Esophagus muscularis mucosa (tissue), 4 donors: ENCODE measurements at regions not wholly inside any gene's neighbourhood (a gene's known extent, or its start where the extent isn't known, plus 50 kb on each side); places are given as distances from the start of the nearest gene placed in this dataset.

Experiments
- DNase-seq: peaks from one replicate; pipeline ENCODE4 v3.0.0-alpha.2; 2017; ENCODE audit errors: extremely low spot score
- H3K27ac ChIP-seq, 4 donors: fragments of 200-600 bp; sonication (generic); replicated peaks in 1 of 4; 1 replicate in 3 of 4; 2 replicates in 1 of 4; pipeline ENCODE4 v1.5.1; 2016 to 2019; ENCODE audit warnings: mild to moderate bottlenecking in 1 of 4
- H3K27me3 ChIP-seq, 4 donors: fragments of 200-600 bp; sonication (generic); one replicate each; pipeline versions ENCODE4 v1.5.1 to v1.6.0; 2016 to 2019
- H3K36me3 ChIP-seq, 4 donors: fragments of 200-600 bp; sonication (generic); one replicate each; pipeline ENCODE4 v1.5.1; 2016 to 2019
- H3K4me1 ChIP-seq, 4 donors: fragments of 200-600 bp; sonication (generic); one replicate each; pipeline ENCODE4 v1.5.1; 2016 to 2019
- H3K4me3 ChIP-seq, 4 donors: fragments of 200-600 bp; sonication (generic); 1 replicate in 2 of 4; 2 replicates in 2 of 4; pipeline ENCODE4 v1.5.1; 2016 to 2019; ENCODE audit warnings: mild to moderate bottlenecking in 4 of 4, moderate library complexity in 1 of 4
- H3K9me3 ChIP-seq, 4 donors: fragments of 200-600 bp; sonication (generic); 1 replicate in 3 of 4; 2 replicates in 1 of 4; pipeline ENCODE4 v1.5.1; 2016 to 2019
- EP300 ChIP-seq: sonication (generic); formaldehyde crosslinking; IDR thresholded peaks from one replicate; pipeline ENCODE4 v1.6.1; 2017; ENCODE audit warnings: antibody characterized with exemption
- POLR2A ChIP-seq: fragments of 450-650 bp; IDR thresholded peaks from one replicate; pipeline ENCODE4 v1.6.1; 2017; ENCODE audit warnings: antibody characterized with exemption, moderate library complexity, mild to moderate bottlenecking, low read depth
- POLR2AphosphoS5 ChIP-seq, 2 donors: sonication (generic); formaldehyde crosslinking; IDR thresholded peaks; one replicate each; pipeline ENCODE4 v1.6.1; 2017; ENCODE audit warnings: antibody characterized with exemption in 2 of 2
- WGBS: methylation state at CpG from one replicate; pipeline ENCODE4 v1.1.5; 2018; 5-methylcytosine and 5-hydroxymethylcytosine counted together
- intact Hi-C: fragments of 100-400 bp; cut with DNase I; formaldehyde crosslinking; loops from one replicate; pipeline ENCODE4 v1.15.1; 2023
- TF ChIP-seq, protein P1 (sequence below), 3 experiments: fragments of 200-600 bp in 2 of 3; fragments of 450-650 bp in 1 of 3; sonication (generic) in 2 of 3; IDR thresholded peaks; one replicate each; pipeline ENCODE4 v1.5.1; 2017 to 2019; ENCODE audit warnings: antibody characterized with exemption in 3 of 3, mild to moderate bottlenecking in 2 of 3, moderate library complexity in 1 of 3

DNA sequence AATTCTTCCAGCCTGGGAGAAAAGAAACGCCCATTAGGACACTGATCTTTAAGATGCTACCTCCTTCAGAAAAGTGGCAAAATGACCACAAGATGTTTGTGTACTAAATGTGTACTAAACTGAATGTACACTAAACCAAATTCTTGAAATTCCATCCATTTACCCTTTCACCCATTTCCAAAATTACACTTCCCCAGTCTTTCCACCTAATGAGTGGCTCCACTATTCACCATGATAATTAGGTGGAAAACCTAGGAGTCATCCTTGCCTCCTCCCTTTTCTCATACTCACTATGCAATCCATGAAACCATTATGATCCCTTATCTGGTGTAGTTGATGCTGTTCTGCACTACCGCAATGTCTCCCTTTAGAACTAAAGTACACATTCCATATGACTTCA is 452.1 kb upstream of the THBS1 start:
- WGBS: 92% methylated on average over 2 of the region's 2 CpGs
- intact Hi-C loops: loop anchor here (5.0 kb wide), 1 partner anchor 449 kb away; no protein-coding TSS in a partner anchor
- peaks cover 21 to 71% (median 58%) of the 10 kb centered on the region in 4 donors for H3K4me1 ChIP-seq

DNA sequence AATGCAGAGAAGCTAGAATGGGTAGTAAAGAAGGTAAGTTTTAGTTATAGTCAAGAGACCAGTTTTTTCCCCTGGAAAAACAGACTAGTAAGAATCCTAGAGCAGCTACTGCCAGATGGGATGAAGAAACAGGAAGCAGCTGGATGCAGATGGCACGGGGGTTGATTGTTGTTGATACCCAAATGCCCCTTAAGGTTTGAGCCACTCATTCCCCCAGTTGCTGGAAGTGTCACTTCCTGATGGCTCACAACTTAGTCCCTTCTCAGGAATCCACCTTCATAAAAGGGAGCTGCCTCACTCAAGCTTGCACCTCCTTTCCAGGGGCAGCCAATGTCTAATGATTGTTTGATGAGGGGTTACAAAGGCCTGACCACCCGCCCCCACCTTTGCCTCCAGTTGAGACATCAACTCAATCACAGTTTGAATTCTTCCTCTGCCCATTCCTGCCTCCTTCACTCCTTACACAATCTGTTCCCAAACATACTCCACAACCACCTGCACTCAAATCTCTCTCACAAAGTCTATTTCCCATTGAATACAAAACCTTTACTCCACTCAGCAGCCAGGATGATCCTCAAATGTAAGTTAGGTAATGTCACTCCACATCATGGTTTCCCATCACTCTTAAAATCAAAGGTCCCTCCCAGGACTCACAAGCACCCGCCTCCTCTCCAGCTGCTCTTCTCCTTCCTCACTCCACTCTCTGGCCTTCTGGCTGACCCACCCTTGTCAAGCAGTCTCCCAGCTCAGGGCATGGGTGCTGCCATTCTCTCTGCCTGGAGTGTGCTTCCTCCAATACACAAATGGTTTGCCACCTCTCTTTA is 450.1 kb upstream of the THBS1 start:
- peak overlapping the region; percentile 68 to 82 (median 75) for H3K27ac ChIP-seq
- no peak overlapping the region for H3K4me3 ChIP-seq
- no peaks in the 10 kb centered on the region for H3K36me3 ChIP-seq
- intact Hi-C loops: loop anchor here (5.0 to 10.0 kb wide), 2 partner anchors 37 to 46 kb away; no protein-coding TSS in a partner anchor
- TF ChIP-seq EP300 (no peak), POLR2A (no peak), POLR2AphosphoS5 (IDR thresholded peaks at IDR 0.05) (no peak)
- TF ChIP-seq, protein P1, sequence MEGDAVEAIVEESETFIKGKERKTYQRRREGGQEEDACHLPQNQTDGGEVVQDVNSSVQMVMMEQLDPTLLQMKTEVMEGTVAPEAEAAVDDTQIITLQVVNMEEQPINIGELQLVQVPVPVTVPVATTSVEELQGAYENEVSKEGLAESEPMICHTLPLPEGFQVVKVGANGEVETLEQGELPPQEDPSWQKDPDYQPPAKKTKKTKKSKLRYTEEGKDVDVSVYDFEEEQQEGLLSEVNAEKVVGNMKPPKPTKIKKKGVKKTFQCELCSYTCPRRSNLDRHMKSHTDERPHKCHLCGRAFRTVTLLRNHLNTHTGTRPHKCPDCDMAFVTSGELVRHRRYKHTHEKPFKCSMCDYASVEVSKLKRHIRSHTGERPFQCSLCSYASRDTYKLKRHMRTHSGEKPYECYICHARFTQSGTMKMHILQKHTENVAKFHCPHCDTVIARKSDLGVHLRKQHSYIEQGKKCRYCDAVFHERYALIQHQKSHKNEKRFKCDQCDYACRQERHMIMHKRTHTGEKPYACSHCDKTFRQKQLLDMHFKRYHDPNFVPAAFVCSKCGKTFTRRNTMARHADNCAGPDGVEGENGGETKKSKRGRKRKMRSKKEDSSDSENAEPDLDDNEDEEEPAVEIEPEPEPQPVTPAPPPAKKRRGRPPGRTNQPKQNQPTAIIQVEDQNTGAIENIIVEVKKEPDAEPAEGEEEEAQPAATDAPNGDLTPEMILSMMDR (IDR thresholded peaks at IDR 0.05): no peak
- H3K9me3 ChIP-seq: no peaks in the 10 kb centered on the region
- no peaks in the 10 kb centered on the region for H3K27me3 ChIP-seq
- DNase-seq: no peak
- WGBS: 81% methylated on average over 3 of the region's 3 CpGs
- peaks cover 21 to 61% (median 46%) of the 10 kb centered on the region in 4 donors for H3K4me1 ChIP-seq

More for the DNA sequence above, 452.1 kb upstream of the THBS1 start:
- Histone ChIP-seq H3K27ac (peak overlapping the region; percentile 47 to 76 (median 68)), H3K27me3 (no peaks in the 10 kb centered on the region), H3K4me3 (no peak overlapping the region), H3K36me3 (no peaks in the 10 kb centered on the region), H3K9me3 (no peaks in the 10 kb centered on the region)
- DNase-seq: no peak
- TF ChIP-seq EP300 (no peak), POLR2AphosphoS5 (IDR thresholded peaks at IDR 0.05) (no peak), POLR2A (no peak)
- TF ChIP-seq, protein P1 (IDR thresholded peaks at IDR 0.05): no peak

DNA sequence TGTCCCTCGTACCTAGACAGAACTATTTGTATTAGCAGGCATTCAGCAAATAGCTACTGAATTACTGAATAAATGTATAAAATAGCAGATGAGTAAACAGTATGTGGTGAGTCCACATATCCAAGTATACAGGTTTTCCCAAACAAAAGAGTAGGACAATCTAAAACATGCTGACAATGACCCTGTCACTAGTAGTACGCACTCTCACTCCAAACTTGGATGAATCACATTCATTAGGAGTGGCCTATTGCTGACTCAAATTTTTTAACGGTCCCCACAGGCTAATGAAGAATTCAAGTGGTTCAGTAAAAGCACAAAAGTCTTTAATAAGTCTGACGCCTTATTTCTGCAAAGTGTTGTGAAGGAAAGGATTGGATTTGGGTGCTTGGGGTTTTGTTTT is 449.3 kb upstream of the THBS1 start:
- H3K36me3 ChIP-seq: no peaks in the 10 kb centered on the region
- 64% methylated on average over 4 of the region's 4 CpGs for WGBS
- TF ChIP-seq POLR2AphosphoS5 (IDR thresholded peaks at IDR 0.05) (no peak), EP300 (no peak), POLR2A (no peak)
- TF ChIP-seq, protein P1 (IDR thresholded peaks at IDR 0.05): no peak
- peaks cover 21 to 61% (median 45%) of the 10 kb centered on the region in 4 donors for H3K4me1 ChIP-seq
- H3K27me3 ChIP-seq: no peaks in the 10 kb centered on the region
- no peaks in the 10 kb centered on the region for H3K9me3 ChIP-seq
- peak overlapping the region; percentile 68 to 82 (median 75) for H3K27ac ChIP-seq
- no peak overlapping the region for H3K4me3 ChIP-seq
- no peak for DNase-seq
- intact Hi-C loops: loop anchor here (5.0 to 10.0 kb wide), 2 partner anchors 36 to 47 kb away; no protein-coding TSS in a partner anchor

DNA sequence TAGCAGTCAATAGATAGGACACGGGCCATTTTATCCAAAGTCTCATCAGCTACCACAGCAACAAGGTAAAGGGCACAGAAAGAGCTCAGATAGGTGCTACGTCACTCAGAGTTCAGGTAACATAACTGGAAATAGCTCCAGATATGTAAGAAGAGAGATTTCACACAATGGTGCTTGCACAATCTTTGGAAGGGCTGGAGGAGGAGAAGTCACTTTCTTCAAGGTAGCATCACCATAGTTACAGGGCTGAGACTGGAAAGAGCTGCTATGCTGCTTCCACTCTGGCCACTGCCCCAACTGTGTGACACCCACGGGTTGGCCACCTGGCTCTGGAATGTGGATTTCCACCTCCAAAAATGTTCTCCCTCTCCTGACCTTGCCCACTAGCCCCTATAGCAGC is 448.8 kb upstream of the THBS1 start:
- 82% methylated on average over 3 of the region's 3 CpGs for WGBS

More for the DNA sequence above, 448.8 kb upstream of the THBS1 start:
- Histone ChIP-seq H3K27me3 (no peaks in the 10 kb centered on the region), H3K4me1 (peaks cover 21 to 56% (median 41%) of the 10 kb centered on the region in 4 donors), H3K9me3 (no peaks in the 10 kb centered on the region), H3K27ac (peak overlapping the region; percentile 68 to 82 (median 75)), H3K4me3 (no peak overlapping the region), H3K36me3 (no peaks in the 10 kb centered on the region)
- intact Hi-C loops: loop anchor here (5.0 to 10.0 kb wide), 2 partner anchors 35 to 47 kb away; no protein-coding TSS in a partner anchor
- DNase-seq: no peak
- TF ChIP-seq EP300 (no peak), POLR2A (no peak), POLR2AphosphoS5 (IDR thresholded peaks at IDR 0.05) (no peak)
- TF ChIP-seq, protein P1 (IDR thresholded peaks at IDR 0.05): no peak
